ENCODE measurements at regions not wholly inside any gene's neighbourhood (a gene's known extent, or its start where the extent isn't known, plus 50 kb on each side); places are given as distances from the start of the nearest gene placed in this dataset.

DNA sequence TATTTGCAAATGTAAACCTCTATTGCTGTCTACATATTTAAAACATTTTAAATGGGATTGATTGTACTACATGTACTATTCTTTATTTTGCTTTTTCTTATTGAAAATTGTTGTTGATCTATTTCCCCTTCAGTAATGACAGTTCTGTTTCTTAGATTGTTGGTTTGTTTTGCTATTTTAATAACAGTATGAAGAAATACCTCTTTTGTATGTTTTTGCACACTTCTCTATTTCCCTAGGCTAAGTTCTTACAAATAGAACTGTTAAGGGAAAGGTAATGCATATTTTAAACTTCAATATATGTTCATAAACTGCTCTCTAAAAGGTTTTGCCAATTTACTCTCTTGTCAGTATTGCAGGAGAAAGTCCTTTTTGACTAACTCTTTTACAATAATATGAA is 195.0 kb upstream of the PRPS1L1 start:
- FAIRE-seq, result no peak
- DNase-seq (ENCODE audit: low read depth), result no peak
- no peak for TF ChIP-seq EZH2 (IDR thresholded peaks at IDR 0.05; ENCODE audit: insufficient read depth, low read length)
- TF ChIP-seq, protein P1, sequence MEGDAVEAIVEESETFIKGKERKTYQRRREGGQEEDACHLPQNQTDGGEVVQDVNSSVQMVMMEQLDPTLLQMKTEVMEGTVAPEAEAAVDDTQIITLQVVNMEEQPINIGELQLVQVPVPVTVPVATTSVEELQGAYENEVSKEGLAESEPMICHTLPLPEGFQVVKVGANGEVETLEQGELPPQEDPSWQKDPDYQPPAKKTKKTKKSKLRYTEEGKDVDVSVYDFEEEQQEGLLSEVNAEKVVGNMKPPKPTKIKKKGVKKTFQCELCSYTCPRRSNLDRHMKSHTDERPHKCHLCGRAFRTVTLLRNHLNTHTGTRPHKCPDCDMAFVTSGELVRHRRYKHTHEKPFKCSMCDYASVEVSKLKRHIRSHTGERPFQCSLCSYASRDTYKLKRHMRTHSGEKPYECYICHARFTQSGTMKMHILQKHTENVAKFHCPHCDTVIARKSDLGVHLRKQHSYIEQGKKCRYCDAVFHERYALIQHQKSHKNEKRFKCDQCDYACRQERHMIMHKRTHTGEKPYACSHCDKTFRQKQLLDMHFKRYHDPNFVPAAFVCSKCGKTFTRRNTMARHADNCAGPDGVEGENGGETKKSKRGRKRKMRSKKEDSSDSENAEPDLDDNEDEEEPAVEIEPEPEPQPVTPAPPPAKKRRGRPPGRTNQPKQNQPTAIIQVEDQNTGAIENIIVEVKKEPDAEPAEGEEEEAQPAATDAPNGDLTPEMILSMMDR (IDR thresholded peaks at IDR 0.05; ENCODE audit: insufficient read depth, low read depth, low read length), result no peak
- Histone ChIP-seq H3K4me1 (ENCODE audit: insufficient read depth, low read length) (no peaks in the 10 kb centered on the region), H3K27me3 (ENCODE audit: insufficient read depth, low read length) (no peaks in the 10 kb centered on the region), H3K4me3 (ENCODE audit: insufficient read depth, low read depth, low read length) (no peak overlapping the region), H3K9ac (ENCODE audit: low read length) (no peak overlapping the region), H2AFZ (ENCODE audit: low read depth, low read length) (no peak overlapping the region), H3K4me2 (ENCODE audit: low read length) (no peak overlapping the region), H3K79me2 (ENCODE audit: insufficient read depth, low read length) (no peaks in the 10 kb centered on the region), H3K9me3 (ENCODE audit: insufficient read depth, low read depth, low read length) (no peaks in the 10 kb centered on the region), H4K20me1 (ENCODE audit: insufficient read depth, low read length) (no peaks in the 10 kb centered on the region), H3K36me3 (ENCODE audit: insufficient read depth, low read length) (no peaks in the 10 kb centered on the region), H3K27ac (ENCODE audit: low read depth, low read length) (no peak overlapping the region)
- Mint-ChIP-seq H3K36me3 (ENCODE audit: low read depth, unreplicated experiment) (no peaks in the 10 kb centered on the region), H3K27me3 (ENCODE audit: low read depth, unreplicated experiment) (no peaks in the 10 kb centered on the region), H3K4me3 (ENCODE audit: unreplicated experiment) (no peak overlapping the region), H3K9me3 (ENCODE audit: unreplicated experiment) (no peaks in the 10 kb centered on the region), H3K27ac (ENCODE audit: unreplicated experiment) (no peak overlapping the region), H3K4me1 (ENCODE audit: low read depth, unreplicated experiment) (no peaks in the 10 kb centered on the region)

DNA sequence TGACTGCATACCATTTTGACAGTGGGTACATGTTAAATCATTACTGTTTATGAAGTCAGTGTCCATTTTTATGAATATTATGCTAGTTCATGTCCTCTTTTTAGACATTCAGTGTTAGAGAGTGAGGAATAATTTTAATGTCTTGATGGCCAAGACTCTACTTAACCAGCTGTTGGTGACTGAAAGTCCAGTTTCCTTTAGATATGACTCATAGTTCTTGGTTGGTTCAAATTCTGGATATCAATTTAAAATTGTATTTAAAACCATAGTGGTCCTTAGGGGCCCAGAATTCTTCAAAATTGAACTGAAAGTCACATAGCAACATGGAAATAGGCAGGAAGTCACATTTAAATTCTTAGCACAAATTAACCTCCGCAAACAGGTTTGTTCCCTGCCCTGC is 196.5 kb upstream of the PRPS1L1 start:
- Mint-ChIP-seq H3K27ac (ENCODE audit: unreplicated experiment) (no peak overlapping the region), H3K27me3 (ENCODE audit: low read depth, unreplicated experiment) (no peaks in the 10 kb centered on the region), H3K4me1 (ENCODE audit: low read depth, unreplicated experiment) (no peaks in the 10 kb centered on the region), H3K36me3 (ENCODE audit: low read depth, unreplicated experiment) (no peaks in the 10 kb centered on the region), H3K4me3 (ENCODE audit: unreplicated experiment) (no peak overlapping the region), H3K9me3 (ENCODE audit: unreplicated experiment) (no peaks in the 10 kb centered on the region)
- Histone ChIP-seq H3K27me3 (ENCODE audit: insufficient read depth, low read length) (no peaks in the 10 kb centered on the region), H3K27ac (ENCODE audit: low read depth, low read length) (no peak overlapping the region), H3K4me3 (ENCODE audit: insufficient read depth, low read depth, low read length) (no peak overlapping the region), H3K36me3 (ENCODE audit: insufficient read depth, low read length) (no peaks in the 10 kb centered on the region), H3K9ac (ENCODE audit: low read length) (no peak overlapping the region), H4K20me1 (ENCODE audit: insufficient read depth, low read length) (no peaks in the 10 kb centered on the region), H3K4me2 (ENCODE audit: low read length) (no peak overlapping the region), H3K79me2 (ENCODE audit: insufficient read depth, low read length) (no peaks in the 10 kb centered on the region), H3K9me3 (ENCODE audit: insufficient read depth, low read depth, low read length) (no peaks in the 10 kb centered on the region), H2AFZ (ENCODE audit: low read depth, low read length) (no peak overlapping the region), H3K4me1 (ENCODE audit: insufficient read depth, low read length) (no peaks in the 10 kb centered on the region)
- TF ChIP-seq EZH2 (IDR thresholded peaks at IDR 0.05; ENCODE audit: insufficient read depth, low read length), result no peak
- TF ChIP-seq, protein P1 (IDR thresholded peaks at IDR 0.05; ENCODE audit: insufficient read depth, low read depth, low read length), result no peak
- FAIRE-seq (no peak), DNase-seq (ENCODE audit: low read depth) (no peak)

DNA sequence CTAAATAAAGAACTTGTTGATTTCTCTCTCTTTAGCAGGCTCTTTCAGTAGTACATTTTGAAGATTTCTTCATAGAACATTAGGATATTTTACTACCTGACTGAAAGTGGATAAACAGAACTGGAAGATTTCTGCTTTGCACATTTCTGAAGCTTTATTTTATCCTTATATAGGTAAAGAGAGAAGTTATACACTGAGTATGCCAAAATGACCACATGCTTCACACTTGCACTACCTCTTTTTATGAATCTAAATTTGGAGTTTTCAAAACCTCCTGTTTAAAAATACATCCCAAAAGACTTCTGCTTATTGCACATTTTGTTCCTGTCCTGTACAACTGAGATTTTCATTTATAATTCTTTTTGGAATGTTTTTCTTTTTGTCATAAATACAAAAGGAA is 197.4 kb upstream of the PRPS1L1 start:
- H3K4me3 ChIP-seq (ENCODE audit: insufficient read depth, low read depth, low read length), result no peak overlapping the region
- Mint-ChIP-seq H3K4me1 (ENCODE audit: low read depth, unreplicated experiment) (no peaks in the 10 kb centered on the region), H3K4me3 (ENCODE audit: unreplicated experiment) (no peak overlapping the region), H3K36me3 (ENCODE audit: low read depth, unreplicated experiment) (no peaks in the 10 kb centered on the region), H3K27ac (ENCODE audit: unreplicated experiment) (no peak overlapping the region), H3K27me3 (ENCODE audit: low read depth, unreplicated experiment) (no peaks in the 10 kb centered on the region), H3K9me3 (ENCODE audit: unreplicated experiment) (no peaks in the 10 kb centered on the region)
- H3K27ac ChIP-seq (ENCODE audit: low read depth, low read length), result no peak overlapping the region
- no peaks in the 10 kb centered on the region for H4K20me1 ChIP-seq (ENCODE audit: insufficient read depth, low read length)
- FAIRE-seq (no peak), DNase-seq (ENCODE audit: low read depth) (no peak)
- no peak overlapping the region for H2AFZ ChIP-seq (ENCODE audit: low read depth, low read length)
- no peaks in the 10 kb centered on the region for H3K4me1 ChIP-seq (ENCODE audit: insufficient read depth, low read length)
- no peaks in the 10 kb centered on the region for H3K9me3 ChIP-seq (ENCODE audit: insufficient read depth, low read depth, low read length)
- no peaks in the 10 kb centered on the region for H3K79me2 ChIP-seq (ENCODE audit: insufficient read depth, low read length)
- no peak for TF ChIP-seq EZH2 (IDR thresholded peaks at IDR 0.05; ENCODE audit: insufficient read depth, low read length)
- TF ChIP-seq, protein P1 (IDR thresholded peaks at IDR 0.05; ENCODE audit: insufficient read depth, low read depth, low read length), result no peak
- H3K9ac ChIP-seq (ENCODE audit: low read length), result no peak overlapping the region
- H3K4me2 ChIP-seq (ENCODE audit: low read length), result no peak overlapping the region
- no peaks in the 10 kb centered on the region for H3K27me3 ChIP-seq (ENCODE audit: insufficient read depth, low read length)
- no peaks in the 10 kb centered on the region for H3K36me3 ChIP-seq (ENCODE audit: insufficient read depth, low read length)

All from astrocyte (in vitro differentiated cells and primary cell).